ENCODE measurements at regions not wholly inside any gene's neighbourhood (a gene's known extent, or its start where the extent isn't known, plus 50 kb on each side); places are given as distances from the start of the nearest gene placed in this dataset.
A peak's percentile ranks its signal among the peaks of the same experiment; 100 is the strongest.

- no peak overlapping the region for H2AFZ ChIP-seq (ENCODE audit: low read length)
- DNase-seq (ENCODE audit: low spot score) (peak; percentile 99), FAIRE-seq (peak; percentile 98), ATAC-seq (peak; percentile 78)
- POLR2A ChIA-PET = interaction anchor here (0.6 to 18.0 kb wide), 28 partner anchors 11 to 648 kb away, joined by 3 to 763 read pairs (median 5); partner anchors contain the start of genes DSTN, MGME1 and RRBP1
- in situ Hi-C loops (cut with HindIII; ENCODE audit: extremely low pct_ligation_motif_present, low pct_unique_long_range_greater_than_20kb) (no loop called here), intact Hi-C loops (cut with micrococcal nuclease; ENCODE audit: unreplicated experiment) (loop anchor here (1.0 to 5.0 kb wide), 6 partner anchors 16 to 175 kb away; no protein-coding TSS in a partner anchor)
- peak overlapping the region; percentile 86 for H3K27ac ChIP-seq (ENCODE audit: extremely low read length, insufficient read depth, low read length)
- no peaks in the 10 kb centered on the region for H3K9me3 ChIP-seq (ENCODE audit: low read length)
- no peaks in the 10 kb centered on the region for H3K36me3 ChIP-seq (replicated peaks in 1 of 2; ENCODE audit: control insufficient read depth in 1 of 2, insufficient read depth in 2 of 2, low read length in 2 of 2)
- H3K9ac ChIP-seq (ENCODE audit: insufficient read depth, low read depth, low read length) = peak overlapping the region; percentile 63
- peak overlapping the region in 1 of 3 experiments; percentile 17; a peak in 2 of 6 replicates for H3K4me3 ChIP-seq (replicated peaks in 1 of 3; ENCODE audit: insufficient read depth in 1 of 3, low read depth in 2 of 3, low read length in 3 of 3)
- H3K79me2 ChIP-seq (ENCODE audit: insufficient read depth, low read length) = peaks cover 2% of the 10 kb centered on the region
- no TSS peak for BruUV-seq (replicated peaks)
- WGBS (ENCODE audit: low lambda C conversion rate) = 17% methylated on average over 5 of the region's 7 CpGs
- CTCF ChIA-PET (ENCODE audit: low intra/inter-chr PET ratio, low total read pairs) = no interaction called here
- peak overlapping the region; percentile 59 for H3K4me2 ChIP-seq (ENCODE audit: low read depth, low read length)
- H4K20me1 ChIP-seq (ENCODE audit: insufficient read depth, low read length) = no peaks in the 10 kb centered on the region
- H3K27me3 ChIP-seq (ENCODE audit: control insufficient read depth in 1 of 2, insufficient read depth in 2 of 2, low read length in 2 of 2) = no peaks in the 10 kb centered on the region
- peaks cover 100% of the 10 kb centered on the region for H3K4me1 ChIP-seq (ENCODE audit: insufficient read depth, low read length)
- TF ChIP-seq DZIP1 (CRISPR knock-in tag; IDR thresholded peaks at IDR 0.05) (peak; percentile 92), KLF9 (CRISPR knock-in tag; IDR thresholded peaks at IDR 0.05; ENCODE audit: low read depth) (peak; percentile 68; the same call in 1 of the 2 replicates), CHD4 (IDR thresholded peaks at IDR 0.05; ENCODE audit: borderline replicate concordance, low read length) (peak; percentile 85), MIER2 (CRISPR knock-in tag; IDR thresholded peaks at IDR 0.05) (peak; percentile 90), RBM39 (IDR thresholded peaks at IDR 0.05; ENCODE audit: low read depth, low read length, poor library complexity, severe bottlenecking) (peak; percentile 73), ZNF17 (CRISPR knock-in tag; IDR thresholded peaks at IDR 0.05) (no peak), ARID3A (IDR thresholded peaks at IDR 0.05; ENCODE audit: low read depth, low read length) (peak; percentile 92), LBX2 (CRISPR knock-in tag; IDR thresholded peaks at IDR 0.05; ENCODE audit: borderline replicate concordance) (peak; percentile 17; the same call in 1 of the 2 replicates), ZIK1 (CRISPR knock-in tag; IDR thresholded peaks at IDR 0.05; ENCODE audit: borderline replicate concordance, low read depth) (peak; percentile 91), MXI1 (IDR thresholded peaks at IDR 0.05; ENCODE audit: borderline replicate concordance, low read depth, low read length) (peak; percentile 83; the same call in 1 of the 3 replicates), ZNF7 (CRISPR knock-in tag; IDR thresholded peaks at IDR 0.05) (peak; percentile 23; the same call in 1 of the 2 replicates), RXRA (CRISPR knock-in tag; IDR thresholded peaks at IDR 0.05) (peak; percentile 100), U2AF1 (optimal IDR thresholded peaks at IDR 0.05; ENCODE audit: low read depth, low read length) (peak; percentile 84), CCDC6 (CRISPR knock-in tag; IDR thresholded peaks at IDR 0.05) (peak; percentile 99), ZNF431 (CRISPR knock-in tag; IDR thresholded peaks at IDR 0.05; ENCODE audit: borderline replicate concordance, low read depth) (peak; percentile 89), HMGA1 (CRISPR knock-in tag; conservative IDR thresholded peaks at IDR 0.05) (no peak), JARID2 (CRISPR knock-in tag; IDR thresholded peaks at IDR 0.05; ENCODE audit: insufficient replicate concordance) (no peak), FIP1L1 (IDR thresholded peaks at IDR 0.05; ENCODE audit: borderline replicate concordance, insufficient read depth, low read depth, low read length) (peak; percentile 3; the same call in 1 of the 2 replicates), ZNF776 (CRISPR knock-in tag; IDR thresholded peaks at IDR 0.05) (peak; percentile 96)
Measured at GRCh38 chr20:17859002-17859615, 109.5 kb downstream of the SNX5 start.

Measured in HepG2 (cell line).